ENCODE measurements at regions not wholly inside any gene's neighbourhood (a gene's known extent, or its start where the extent isn't known, plus 50 kb on each side); places are given as distances from the start of the nearest gene placed in this dataset.

DNA sequence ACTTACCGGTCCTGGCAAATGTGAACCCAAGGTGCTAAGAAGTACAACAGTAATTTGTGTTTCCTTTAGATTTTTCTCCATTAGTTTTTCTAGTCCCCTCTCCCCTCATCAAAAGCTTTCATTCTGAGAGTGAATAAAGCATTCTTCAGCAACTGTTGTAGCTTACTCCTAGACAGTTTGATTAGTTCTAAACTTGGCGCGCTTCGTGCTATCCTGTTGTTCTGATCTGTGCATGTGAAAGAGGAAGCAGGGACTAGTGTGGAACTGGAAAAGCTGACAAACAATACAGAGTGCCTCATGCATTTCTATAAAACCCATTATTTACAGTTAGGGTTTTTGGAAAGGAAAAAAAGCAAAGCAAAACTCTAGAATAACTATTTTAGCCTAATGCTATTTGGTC lies 556.9 kb upstream of the SLIT2 start:
- intact Hi-C loops (cut with DNase I) = no loop called here
- ATAC-seq = peak; percentile 68
- no peak for DNase-seq (ENCODE audit: low spot score)

DNA sequence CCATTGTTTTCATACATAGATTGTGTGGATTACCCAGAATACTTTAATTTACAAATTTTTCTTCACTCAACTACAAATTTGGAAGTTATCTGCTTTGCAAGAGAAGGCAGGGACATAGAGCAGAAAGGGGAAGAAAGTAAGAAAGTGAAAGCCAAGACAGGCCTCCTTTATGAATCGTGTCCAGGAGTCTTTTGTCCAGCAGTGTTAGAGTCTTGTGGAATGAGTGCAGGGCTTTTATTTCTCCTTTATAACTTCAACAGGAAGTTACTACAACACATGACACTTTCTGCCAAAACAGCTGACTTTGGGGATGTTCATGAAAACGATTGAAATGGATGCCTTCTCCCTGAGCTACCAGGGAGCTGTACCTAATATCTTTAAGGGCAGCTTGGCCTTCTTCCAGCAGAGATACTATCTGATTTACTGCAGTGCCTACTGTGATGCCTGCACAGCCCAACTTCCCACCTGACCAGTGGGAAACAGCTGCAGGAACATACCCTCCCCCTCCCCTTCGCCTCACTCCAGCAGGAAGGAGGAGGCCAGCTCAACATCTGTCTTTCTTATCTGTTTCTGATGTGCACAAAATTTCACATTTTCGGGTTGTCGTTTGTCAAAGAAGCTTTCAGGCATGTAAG lies 557.7 kb upstream of the SLIT2 start:
- ATAC-seq (peak; percentile 55), DNase-seq (ENCODE audit: low spot score) (no peak)
- intact Hi-C loops (cut with DNase I) = no loop called here

DNA sequence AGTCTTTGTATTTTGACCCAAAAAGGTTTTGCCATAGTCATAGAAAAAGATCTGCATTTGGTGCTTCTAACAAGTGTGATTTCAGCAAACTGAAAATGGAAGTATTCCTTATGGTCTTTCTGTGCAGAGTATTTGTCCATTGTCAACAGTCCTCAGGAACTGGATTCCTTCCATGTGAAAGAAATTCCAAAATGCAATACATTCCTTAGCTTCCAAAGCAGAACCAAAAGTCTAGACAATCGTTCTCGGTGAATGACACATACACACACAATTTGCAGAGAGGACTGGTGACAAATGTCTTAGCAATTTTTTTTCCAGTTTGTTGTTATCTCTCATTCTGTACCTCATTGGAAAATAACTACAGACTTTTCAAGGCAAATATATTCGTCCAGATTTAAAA lies 562.2 kb upstream of the SLIT2 start:
- intact Hi-C loops (cut with DNase I) = no loop called here
- DNase-seq (ENCODE audit: low spot score) (no peak), ATAC-seq (no peak)

DNA sequence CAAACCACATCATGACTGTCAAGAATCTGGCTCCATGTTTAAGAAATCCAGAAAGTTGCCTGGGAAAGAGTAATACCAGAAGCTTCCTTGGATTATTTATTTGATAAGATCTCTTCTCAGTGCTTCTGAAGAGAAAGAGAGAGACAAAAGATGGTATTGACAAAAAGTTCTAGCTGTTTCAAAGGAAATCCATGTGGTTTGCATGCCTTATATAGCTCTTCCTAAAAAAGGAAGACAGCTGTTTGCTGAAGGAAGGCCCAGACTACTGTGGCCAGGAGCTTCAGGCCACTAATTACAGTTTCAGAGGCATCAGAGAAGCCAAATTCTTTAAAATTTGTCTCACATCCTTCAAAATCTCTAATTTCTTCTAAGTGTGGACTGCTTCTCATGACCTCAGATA lies 565.2 kb upstream of the SLIT2 start:
- ATAC-seq (no peak), DNase-seq (ENCODE audit: low spot score) (no peak)
- intact Hi-C loops (cut with DNase I) = no loop called here

DNA sequence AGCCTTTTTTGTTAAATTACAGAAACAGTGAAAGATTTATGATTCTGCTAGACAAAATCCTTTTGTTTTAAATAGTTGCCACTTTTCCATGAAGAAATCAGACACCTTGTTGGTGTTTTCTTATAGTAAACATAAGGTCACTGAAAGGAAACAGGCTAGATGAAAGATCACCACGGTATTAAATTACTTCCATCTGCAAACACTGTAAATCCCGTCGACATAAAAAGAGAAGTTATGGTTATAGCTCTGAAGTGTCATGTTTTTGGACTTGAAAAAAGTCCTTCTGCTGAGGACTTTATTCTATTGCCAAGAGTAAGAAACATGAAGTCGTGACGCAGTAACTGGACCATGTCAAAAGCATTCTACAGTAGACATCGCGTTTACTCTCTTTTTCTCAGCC lies 567.6 kb upstream of the SLIT2 start:
- intact Hi-C loops (cut with DNase I) = no loop called here
- ATAC-seq (no peak), DNase-seq (ENCODE audit: low spot score) (no peak)

DNA sequence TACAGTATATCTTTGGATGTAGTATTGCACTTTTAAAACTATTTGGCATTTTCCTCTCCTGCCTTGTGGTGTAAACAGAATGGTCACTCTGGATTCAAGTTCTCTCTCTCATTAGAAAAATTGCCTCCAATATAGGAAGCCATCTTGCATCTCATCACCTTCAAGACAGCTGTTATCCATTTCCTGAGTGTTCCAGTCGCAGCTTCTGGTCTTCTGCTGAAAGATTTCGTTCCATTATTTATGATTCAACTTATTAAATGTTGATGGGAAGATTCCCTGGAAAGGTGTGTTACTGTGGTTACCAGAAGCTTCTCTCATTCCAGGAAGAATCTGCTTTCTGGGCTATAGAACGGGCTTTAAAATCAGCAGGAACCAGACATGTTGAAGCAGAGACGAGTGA lies 568.3 kb upstream of the SLIT2 start:
- intact Hi-C loops (cut with DNase I) = no loop called here
- DNase-seq (ENCODE audit: low spot score) (no peak), ATAC-seq (no peak)

DNA sequence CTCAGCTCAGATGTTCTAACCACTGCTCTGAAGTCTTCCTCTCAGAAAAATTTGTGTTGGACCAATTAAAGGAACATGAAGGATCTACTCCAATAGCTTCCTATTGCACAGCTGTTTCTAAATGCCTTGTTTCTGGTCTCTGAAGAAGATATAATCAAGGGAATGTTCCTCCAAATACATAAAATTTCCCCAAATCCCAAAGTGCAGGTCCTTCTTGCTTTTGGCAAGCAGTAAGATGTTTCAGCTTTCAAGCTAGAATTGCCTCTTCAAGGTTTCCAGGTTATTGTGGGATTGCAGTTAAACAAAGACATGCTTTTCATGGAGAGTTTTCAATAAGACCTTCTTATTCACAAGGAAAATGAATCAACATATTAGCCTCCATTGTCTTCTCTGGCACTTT lies 574.5 kb upstream of the SLIT2 start:
- ATAC-seq (no peak), DNase-seq (ENCODE audit: low spot score) (no peak)
- intact Hi-C loops (cut with DNase I) = no loop called here

DNA sequence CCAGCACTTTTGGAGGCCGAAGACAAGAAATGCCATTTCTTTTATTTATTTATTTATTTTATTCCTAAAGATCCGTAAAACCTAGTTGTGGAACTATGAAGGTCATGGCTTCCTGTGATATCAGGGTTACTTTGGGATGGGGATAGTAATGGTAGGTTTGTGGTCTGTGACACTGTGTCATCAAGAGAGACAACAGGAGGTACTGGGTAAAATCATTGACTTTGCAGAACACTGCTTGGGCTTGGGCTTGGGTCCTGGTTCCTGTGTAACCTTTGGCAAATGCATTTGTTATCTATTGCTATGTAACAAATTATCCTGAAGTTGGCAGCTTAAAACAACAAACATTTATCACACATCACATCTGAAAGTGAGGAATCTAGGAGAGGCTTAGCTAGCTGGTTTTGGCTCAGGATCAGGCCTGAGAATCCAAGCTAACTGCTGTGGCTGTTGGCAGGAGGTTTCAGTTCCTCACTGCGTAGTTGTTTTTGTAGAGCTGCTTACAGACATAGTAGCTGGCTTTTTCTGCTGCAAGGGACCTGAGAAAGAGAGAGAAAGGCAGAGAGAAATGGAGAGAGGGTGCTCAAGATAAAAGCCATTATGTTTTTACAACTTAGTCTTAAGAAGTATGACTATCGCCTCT lies 576.4 kb upstream of the SLIT2 start:
- intact Hi-C loops (cut with DNase I) = no loop called here
- DNase-seq (ENCODE audit: low spot score) (no peak), ATAC-seq (peak; percentile 90)

DNA sequence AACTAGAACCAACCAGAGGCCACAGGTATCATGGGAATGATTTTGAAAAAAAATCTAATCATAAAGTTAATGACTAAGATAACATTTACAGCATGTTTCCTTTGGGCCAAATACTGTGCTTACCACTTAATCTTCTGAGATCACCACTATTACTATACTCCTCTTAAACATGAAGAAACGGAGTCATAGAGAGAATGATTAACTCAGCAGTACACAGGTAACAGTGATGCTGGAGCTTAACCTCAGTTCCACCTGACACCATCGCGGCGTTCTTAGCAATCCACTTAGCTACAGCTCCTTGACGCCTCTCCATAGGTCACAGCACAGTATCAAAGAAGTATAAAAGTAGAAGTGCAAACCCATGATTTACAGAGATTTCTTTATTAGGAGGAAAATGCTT lies 592.6 kb upstream of the SLIT2 start:
- intact Hi-C loops (cut with DNase I) = no loop called here
- no peak for DNase-seq (ENCODE audit: low spot score)
- ATAC-seq = no peak

DNA sequence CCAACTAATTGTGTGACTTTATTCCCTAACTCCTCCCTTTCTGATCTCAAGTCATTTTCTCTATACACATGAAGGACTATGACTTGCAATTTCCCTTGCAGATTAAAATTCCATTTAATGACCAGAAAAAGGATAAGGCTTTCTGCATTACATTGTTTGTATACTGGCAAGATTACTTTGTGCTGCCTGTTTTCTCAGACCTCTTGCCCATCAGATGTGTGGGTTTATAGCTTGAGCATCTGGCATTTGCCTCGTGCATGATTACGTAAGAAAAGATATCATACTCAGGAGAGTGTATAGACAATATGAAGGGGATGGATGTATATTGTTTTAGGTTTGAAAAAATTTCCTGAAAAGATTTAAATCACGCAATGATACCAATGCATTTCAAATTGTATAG lies 593.8 kb upstream of the SLIT2 start:
- DNase-seq (ENCODE audit: low spot score) (no peak), ATAC-seq (no peak)
- intact Hi-C loops (cut with DNase I) = no loop called here

DNA sequence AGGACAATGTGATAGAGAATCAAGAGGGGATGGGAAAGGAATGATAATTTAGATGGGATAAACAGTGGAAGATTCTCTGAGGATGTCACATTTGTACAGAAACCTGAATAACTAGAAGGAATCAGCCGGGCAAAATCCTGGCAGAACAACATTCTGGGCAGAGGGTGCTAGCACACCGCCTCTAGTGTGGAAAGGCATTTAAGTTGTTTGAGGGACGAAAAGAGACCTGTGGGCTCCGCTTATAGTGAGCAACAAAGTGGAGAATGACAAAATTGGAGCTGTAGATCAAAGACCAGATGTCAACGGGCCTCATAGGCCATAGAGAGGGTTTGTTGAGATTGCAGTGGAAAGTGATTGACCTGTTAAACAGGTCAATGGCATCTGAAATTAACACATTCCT lies 596.0 kb upstream of the SLIT2 start:
- ATAC-seq (no peak), DNase-seq (ENCODE audit: low spot score) (no peak)
- intact Hi-C loops (cut with DNase I) = no loop called here

DNA sequence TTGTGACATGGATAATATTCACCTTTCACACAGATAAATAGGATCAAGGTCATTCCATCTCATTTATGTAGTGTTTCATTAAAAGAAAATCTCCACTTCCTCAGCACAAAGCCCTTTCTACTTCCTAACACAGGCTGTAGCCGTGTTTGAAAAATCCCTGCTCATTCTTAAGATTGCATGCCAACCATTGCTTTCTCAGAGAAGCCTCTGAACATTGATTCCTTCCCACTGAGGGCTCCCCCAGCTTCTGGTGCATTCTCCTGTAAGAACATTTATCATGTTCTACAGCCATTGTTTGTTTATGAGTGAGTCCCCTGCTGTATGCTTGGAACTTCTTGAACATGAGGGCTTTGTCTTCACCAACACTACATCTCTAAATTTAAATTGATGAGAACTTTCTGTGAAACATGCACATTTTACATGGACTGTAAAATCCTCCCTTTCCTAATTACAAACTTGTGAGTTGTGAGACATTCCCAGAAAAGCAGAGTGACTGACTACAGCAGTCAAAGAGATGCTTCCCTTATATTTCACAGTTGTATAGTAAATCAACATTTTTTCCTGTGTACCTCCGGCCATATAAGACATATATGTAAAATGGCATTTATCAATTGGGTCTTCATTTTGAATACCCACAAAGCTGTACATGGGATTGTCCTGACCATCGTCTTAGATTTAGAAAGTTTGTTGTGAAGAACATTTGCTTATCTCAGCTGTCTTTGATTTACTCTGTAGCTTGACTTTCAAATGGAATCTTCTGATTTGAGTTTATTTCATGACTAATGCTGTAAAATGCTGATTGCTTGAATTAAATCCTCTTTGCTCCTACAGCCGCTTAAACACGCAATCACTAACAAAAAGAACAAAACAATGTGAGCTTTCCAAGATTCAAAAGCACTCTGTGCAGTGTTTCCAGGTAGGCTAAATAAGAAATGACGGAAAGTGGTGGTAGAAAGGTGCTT lies 600.5 kb upstream of the SLIT2 start:
- intact Hi-C loops (cut with DNase I) = no loop called here
- ATAC-seq (no peak), DNase-seq (ENCODE audit: low spot score) (no peak)

DNA sequence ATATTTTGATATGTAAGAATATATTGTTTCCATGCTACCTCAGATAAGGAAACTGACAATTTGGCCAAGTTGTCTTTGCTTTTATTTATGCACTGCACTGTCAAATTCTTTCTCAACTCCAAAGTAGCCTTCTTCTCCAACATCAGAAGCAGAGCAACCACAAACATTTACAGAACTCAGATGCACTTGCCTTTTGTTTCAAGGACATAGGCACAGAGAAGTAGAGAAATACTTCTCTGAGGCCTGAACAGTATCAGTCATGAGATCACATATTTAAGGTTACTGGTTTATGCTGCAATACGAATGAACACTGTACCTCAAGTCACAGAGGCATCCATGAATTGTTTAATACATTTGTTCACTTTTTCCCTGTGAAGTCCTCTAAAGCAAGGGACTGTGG lies 606.1 kb upstream of the SLIT2 start:
- ATAC-seq (no peak), DNase-seq (ENCODE audit: low spot score) (no peak)
- intact Hi-C loops (cut with DNase I) = no loop called here

DNA sequence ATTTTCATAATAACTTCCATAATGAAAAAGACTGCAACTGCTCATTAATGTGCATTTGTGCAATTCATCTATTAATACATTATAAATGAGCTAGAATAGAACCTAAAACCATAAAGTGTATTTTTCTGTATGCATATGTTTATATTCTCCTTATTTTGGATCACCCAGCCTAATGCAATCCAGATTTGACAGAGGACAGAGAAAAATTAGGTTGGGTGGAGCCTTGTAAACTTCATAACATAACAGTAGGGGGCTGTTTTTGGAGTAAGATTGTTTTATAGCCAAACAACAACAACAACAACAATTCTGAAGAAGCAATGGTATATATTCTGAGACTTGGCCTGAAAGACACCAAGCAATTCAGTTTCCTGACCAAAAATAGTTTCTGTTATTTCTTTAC lies 615.3 kb upstream of the SLIT2 start:
- no peak for DNase-seq (ENCODE audit: low spot score)
- no peak for ATAC-seq
- intact Hi-C loops (cut with DNase I) = no loop called here

DNA sequence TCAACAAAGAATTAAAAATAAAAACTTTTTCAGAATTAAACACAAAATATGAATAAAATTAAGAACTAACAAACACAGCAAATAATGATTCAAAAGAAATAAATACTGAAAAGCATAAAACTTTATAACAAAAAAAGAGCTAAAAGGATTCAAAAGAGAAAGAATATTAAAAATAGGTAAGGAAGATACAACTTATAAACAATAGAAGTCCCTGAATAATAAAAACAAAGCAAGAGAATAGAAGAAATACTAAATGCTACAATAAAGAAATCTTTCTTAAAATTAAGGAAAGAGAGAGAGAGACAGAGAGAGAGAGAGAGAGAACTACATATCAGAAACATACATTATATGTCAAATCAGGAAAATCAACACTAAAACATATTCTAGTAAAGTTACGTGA lies 619.9 kb upstream of the SLIT2 start:
- intact Hi-C loops (cut with DNase I) = no loop called here
- DNase-seq (ENCODE audit: low spot score) = no peak
- ATAC-seq = no peak

DNA sequence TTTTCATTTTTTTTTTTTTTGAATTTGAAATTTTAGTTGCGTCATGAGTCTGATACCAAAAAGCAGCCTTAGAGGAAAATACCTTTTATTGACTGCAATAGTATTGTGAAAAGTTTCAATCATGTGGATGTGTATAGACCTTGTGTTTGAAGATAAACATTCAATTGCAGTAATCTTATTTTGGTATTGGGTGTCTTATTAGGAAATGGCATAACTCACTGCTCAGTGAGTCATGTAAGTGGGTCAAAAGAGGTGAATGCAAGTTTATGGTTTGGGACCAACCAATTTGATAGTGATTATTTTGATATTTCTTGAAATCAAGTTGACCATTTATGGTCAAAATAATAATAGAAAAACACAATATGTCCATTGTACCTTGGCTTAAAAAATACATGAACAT lies 627.8 kb upstream of the SLIT2 start:
- DNase-seq (ENCODE audit: low spot score) (no peak), ATAC-seq (no peak)
- intact Hi-C loops (cut with DNase I) = no loop called here

DNA sequence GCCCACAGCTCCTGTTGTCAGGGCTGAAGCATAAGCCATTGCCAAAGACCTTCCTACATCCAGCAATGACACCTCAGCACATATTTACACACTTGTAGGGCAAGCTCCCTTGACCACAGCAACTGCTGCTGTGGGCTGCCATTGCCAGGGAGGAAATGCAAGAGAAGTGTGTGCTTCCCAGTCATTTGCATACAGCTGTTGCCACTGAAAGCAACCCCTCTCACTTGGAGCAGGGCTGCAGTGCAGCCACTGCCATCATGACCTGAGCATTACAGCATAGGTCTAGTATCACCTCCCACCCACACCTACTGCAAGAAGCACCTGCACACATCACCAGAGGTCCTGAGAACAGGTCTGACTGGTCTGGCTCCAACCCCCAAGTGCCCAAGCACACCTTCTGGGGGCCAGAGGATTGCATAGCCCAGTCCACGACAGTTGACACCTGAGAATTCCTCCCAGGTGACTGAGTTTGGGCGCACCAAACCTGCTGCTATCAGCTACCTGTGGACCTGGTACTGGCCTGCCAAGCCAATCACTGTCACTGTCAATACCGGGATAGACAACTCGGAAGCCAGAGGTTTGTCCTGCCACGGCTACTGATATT lies 636.5 kb upstream of the SLIT2 start:
- DNase-seq (ENCODE audit: low spot score) (no peak), ATAC-seq (no peak)
- intact Hi-C loops (cut with DNase I) = no loop called here

DNA sequence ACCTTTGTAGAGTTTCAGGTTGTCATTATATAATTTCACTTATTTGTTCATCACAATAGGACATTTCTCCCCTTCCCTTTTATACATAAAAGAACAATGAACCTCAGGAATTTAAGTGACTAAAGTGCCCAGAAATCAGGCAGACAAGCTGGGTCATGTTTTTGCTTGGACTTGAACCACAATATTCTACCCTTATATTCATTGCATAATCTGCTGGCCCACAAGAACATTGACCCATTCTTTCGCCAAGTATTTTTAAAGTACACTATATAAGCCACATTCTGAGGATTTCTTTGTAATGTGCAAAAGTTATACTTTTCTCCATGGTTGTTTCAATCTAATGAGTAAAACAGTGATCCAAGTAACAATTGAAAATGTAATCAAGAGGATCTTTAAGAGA lies 637.5 kb upstream of the SLIT2 start:
- DNase-seq (ENCODE audit: low spot score) (no peak), ATAC-seq (no peak)
- intact Hi-C loops (cut with DNase I) = no loop called here

DNA sequence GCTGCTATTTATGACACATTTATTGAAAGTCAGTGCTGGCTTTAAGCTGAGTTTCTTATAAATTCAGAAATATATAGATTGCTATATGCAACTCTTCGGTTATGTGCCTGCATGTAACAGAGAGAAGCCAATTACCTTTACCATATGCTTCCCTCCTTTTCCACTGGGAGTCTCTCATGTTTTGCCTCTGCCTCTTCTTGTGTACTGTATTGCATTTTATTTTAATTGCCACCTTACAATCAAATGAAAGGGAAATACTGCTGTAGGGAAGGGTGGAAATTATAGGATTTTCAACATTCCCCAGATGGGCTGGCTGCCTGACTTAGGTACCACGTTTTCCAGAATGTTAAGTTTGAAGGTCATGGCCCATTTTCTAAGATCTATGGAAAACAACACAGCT lies 655.4 kb upstream of the SLIT2 start:
- intact Hi-C loops (cut with DNase I) = no loop called here
- ATAC-seq (no peak), DNase-seq (ENCODE audit: low spot score) (no peak)

DNA sequence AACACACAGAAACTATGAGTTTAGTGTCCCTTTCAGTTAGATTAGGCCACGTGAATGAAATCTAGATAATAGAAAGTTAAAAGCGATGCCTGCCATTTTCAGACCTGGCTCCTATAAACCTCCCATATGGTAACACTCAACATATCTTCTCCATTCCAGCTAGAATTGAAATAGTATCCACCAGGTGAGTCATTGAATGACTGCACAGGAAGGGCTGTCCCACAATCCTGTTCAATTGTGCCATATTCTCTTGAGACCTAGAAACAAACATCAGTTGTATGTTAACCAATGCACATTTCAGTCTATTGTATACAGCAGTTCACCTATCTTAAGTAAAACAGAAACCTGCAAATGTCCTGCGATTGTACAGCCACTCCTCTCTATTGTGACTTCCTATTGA lies 659.3 kb upstream of the SLIT2 start:
- intact Hi-C loops (cut with DNase I) = no loop called here
- no peak for ATAC-seq
- no peak for DNase-seq (ENCODE audit: low spot score)
